ENCODE measurements at regions not wholly inside any gene's neighbourhood (a gene's known extent, or its start where the extent isn't known, plus 50 kb on each side); places are given as distances from the start of the nearest gene placed in this dataset. TPM values are rescaled to one million over a fixed set of nuclear protein-coding genes. Genes with fewer than 3 reads are reported as not detected.
A peak's percentile ranks its signal among the peaks of the same experiment; 100 is the strongest.

DNA sequence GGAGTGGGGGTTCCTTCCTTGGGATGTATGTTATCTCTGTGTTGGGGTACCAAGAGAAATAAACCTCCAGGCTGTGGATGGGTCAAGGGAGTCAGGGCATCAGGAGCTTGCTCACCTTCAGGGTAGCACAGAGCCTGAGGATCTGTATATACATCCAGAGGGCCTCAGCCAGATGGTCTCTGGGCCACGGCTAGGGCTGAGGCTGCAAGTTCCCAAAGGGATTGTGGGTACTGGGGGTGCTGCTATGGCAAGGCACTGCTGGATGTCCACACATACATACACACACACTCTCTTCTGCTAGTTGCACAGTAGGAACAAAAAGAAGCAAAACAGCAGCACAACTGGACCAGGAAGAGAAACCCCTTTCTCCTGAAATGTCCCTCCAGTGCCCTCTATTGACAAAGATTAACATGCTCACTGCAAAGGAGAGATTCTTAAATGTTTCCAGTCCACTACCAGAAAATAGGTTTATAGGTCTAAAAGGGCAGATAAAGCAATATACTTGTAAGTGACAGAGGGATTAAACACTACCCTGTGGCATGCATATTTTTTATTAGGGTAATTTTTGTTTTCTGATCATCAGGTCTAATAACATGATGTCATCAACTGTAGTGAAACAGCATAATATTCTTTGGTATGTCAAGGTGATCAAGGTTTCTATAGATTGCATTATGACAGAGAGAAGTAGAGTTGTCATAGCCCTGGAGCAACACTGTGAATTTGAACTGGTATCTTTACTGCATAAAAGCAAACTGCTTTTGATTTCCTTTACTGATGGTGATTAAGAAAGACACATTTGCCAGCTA is 56.3 kb upstream of the KCNN2 start:
- DNase-seq (ENCODE audit: low read depth) = peak; percentile 41
- no peak overlapping the region for H3K4me3 ChIP-seq (ENCODE audit: low read depth, low read length)
- TF ChIP-seq, protein P1, sequence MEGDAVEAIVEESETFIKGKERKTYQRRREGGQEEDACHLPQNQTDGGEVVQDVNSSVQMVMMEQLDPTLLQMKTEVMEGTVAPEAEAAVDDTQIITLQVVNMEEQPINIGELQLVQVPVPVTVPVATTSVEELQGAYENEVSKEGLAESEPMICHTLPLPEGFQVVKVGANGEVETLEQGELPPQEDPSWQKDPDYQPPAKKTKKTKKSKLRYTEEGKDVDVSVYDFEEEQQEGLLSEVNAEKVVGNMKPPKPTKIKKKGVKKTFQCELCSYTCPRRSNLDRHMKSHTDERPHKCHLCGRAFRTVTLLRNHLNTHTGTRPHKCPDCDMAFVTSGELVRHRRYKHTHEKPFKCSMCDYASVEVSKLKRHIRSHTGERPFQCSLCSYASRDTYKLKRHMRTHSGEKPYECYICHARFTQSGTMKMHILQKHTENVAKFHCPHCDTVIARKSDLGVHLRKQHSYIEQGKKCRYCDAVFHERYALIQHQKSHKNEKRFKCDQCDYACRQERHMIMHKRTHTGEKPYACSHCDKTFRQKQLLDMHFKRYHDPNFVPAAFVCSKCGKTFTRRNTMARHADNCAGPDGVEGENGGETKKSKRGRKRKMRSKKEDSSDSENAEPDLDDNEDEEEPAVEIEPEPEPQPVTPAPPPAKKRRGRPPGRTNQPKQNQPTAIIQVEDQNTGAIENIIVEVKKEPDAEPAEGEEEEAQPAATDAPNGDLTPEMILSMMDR (IDR thresholded peaks at IDR 0.05; ENCODE audit: insufficient read depth, low read depth, low read length) = peak; percentile 62

DNA sequence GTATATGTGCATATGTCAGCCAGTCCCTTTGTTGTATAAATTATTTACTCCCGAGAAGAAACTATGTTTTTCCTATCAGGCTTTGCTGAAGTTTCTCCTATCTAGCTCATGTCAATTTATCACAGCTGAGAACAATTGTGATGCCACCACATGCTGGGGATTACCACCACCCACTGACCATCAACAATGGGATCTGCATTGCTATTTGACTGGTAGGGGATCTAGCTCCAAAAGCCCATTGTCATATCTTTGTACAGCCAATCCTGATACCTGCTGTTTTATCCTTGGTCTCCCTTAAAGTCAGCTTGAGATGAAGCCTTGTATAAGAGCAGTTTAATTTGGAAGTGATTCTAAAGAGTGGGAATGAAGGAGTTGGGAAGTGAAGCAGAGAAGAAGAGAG is 53.9 kb upstream of the KCNN2 start:
- H3K4me3 ChIP-seq (ENCODE audit: low read depth, low read length) = no peak overlapping the region
- DNase-seq (ENCODE audit: low read depth) = no peak
- TF ChIP-seq, protein P1 (IDR thresholded peaks at IDR 0.05; ENCODE audit: insufficient read depth, low read depth, low read length) = no peak

DNA sequence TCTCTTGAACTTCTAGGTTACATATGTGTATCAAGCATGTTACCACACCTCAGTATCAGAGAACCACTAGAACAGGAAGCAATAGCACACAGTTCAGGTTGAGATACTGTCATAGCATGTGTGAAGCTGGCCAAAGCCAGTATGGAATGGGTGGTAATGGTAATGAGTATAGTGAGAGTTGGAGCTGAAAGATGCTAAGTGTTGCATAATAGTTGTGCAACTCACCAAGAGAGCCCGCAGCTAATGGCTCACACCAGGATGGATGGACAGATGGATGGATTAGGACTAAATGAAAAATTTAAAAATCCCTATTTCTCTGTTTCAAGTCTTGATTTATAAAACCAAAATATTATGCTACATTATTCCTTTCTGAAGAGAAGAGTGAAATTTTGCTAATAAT is 53.4 kb upstream of the KCNN2 start:
- TF ChIP-seq, protein P1 (IDR thresholded peaks at IDR 0.05; ENCODE audit: insufficient read depth, low read depth, low read length) = no peak
- H3K4me3 ChIP-seq (ENCODE audit: low read depth, low read length) = no peak overlapping the region
- no peak for DNase-seq (ENCODE audit: low read depth)

DNA sequence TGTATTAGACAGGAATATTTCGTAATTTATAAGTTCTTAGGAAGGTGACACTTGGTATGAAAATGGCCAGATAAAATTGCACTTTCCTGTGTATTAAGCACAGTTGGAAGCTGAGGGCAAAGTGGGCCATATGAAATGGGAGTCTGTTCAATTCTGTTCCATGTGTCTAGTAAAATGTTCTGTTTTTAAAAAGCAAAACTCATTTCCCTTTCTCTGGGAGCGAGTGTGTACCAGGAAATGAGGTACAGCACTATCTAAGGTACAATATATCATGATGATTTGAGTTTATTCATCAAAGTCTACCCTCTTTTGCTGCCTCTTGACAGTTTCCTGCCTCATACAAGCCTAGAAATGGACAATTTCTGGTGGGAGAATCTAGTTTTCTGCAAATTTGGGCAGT is 51.2 kb upstream of the KCNN2 start:
- no peak overlapping the region for H3K4me3 ChIP-seq (ENCODE audit: low read depth, low read length)
- TF ChIP-seq, protein P1 (IDR thresholded peaks at IDR 0.05; ENCODE audit: insufficient read depth, low read depth, low read length) = no peak
- no peak for DNase-seq (ENCODE audit: low read depth)

DNA sequence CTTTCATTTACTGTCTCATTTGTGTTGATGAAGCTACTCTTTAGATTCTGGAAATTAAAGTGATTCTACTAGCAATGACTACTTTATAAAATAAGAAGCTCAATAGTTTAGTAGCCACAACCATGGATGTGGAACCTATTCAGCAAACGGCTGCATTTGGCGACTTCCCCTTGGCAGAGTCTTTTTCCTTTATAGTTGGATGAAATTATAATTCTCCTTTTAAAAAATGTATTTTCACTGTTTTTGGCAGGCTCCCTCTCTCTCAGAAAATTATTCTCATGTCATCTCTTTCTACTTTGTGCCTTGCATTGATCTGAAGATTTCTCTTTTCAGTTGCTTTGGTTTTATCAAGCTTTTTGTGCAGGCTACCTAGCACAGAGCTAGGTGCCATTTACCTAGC is 50.6 kb upstream of the KCNN2 start:
- TF ChIP-seq, protein P1 (IDR thresholded peaks at IDR 0.05; ENCODE audit: insufficient read depth, low read depth, low read length) = no peak
- no peak overlapping the region for H3K4me3 ChIP-seq (ENCODE audit: low read depth, low read length)
- no peak for DNase-seq (ENCODE audit: low read depth)

DNA sequence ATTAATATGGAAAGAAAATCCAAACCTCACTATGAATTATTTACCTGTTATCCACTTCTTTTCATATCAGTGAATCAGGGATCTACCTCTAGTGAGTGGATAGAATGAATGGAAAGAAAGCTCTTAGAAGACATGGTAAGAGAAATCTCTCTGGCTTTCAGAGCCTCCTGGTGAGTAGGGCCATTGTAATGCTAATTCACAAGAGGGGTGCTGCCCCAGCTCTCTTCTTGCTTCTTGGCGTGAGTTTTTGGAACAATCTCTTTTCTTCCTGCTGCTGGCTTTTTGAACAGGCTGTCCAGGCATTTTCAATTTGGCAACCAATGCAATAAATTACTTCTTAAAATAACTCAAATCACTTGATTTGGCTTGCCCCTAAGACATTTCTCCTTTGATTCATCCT is 49.9 kb upstream of the KCNN2 start:
- no peak for DNase-seq (ENCODE audit: low read depth)
- no peak overlapping the region for H3K4me3 ChIP-seq (ENCODE audit: low read depth, low read length)
- TF ChIP-seq, protein P1 (IDR thresholded peaks at IDR 0.05; ENCODE audit: insufficient read depth, low read depth, low read length) = no peak

Small RNA genes lying in the stretch of these regions (small RNA-seq; reads per million reads assigned to genes)
- not detected for gene RN7SKP89
